Erythroblast (primary cell): ENCODE measurements at regions not wholly inside any gene's neighbourhood (a gene's known extent, or its start where the extent isn't known, plus 50 kb on each side); places are given as distances from the start of the nearest gene placed in this dataset.

Experiments
- DNase-seq, 2 experiments: peaks; one replicate each; lab custom pipeline; 2025; lab: John Stamatoyannopoulos, UW
- GATA1 ChIP-seq: IDR thresholded peaks from 2 replicates; pipeline ENCODE4 v1.6.1; 2011; ENCODE audit warnings: low read depth, mild to moderate bottlenecking, control low read depth, low read length, moderate library complexity
- POLR2A ChIP-seq: IDR thresholded peaks from 2 replicates; pipeline ENCODE4 v1.6.1; 2011; ENCODE audit warnings: mild to moderate bottlenecking, low read length

- TF ChIP-seq GATA1: no peak
- TF ChIP-seq POLR2A: no peak
- DNase-seq: no peak
These were observed 295.2 kb downstream of the CDH26 start for GRCh38 chr20:60253471-60253870.

DNA sequence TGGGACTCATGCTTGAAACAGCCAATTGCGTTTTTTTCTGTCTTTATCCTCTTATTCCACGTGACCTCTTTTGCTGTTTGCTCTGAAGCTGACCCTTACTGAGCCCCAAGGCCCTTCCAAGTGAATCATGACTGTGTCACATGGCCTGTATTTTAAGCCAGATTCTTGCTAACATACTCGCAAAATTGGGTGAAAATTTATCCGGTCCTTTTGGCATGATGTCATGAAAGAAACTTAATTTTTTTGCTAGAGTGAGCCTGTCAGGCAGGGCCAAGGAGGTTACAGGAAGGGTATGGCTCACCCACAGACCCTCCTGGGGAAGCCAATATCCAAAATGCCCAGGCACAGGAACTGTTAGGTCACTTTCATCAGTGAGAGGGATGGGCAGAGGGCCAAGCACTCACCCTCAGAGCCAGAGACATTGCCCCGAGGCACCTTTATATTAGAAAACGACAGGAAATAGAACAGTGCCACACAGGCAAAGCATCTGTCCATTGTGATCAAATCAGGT, 296.7 kb downstream of the CDH26 start:
- DNase-seq: no peak
- TF ChIP-seq GATA1: no peak
- TF ChIP-seq POLR2A: no peak

DNA sequence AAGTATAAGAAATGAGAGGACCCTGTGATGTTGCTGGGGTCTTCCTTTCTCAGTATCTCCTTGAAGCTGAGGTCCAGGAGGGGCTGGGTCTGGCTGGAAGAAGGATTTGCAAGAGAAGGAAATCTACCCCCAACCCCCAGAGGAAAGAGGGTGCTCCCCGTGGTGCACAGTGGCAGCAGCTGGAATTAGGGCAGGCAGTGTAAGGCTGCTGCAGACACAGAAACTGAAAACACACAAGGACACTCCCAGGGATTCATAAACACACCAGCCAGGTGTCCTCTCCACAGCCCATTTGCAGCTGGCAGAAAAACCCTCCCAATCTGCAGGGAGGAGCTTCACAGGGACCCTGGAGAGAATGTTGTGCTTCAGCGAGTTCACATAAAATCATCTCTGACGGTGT, 297.2 kb downstream of the CDH26 start:
- no peak for DNase-seq
- TF ChIP-seq GATA1 (no peak), POLR2A (no peak)

DNA sequence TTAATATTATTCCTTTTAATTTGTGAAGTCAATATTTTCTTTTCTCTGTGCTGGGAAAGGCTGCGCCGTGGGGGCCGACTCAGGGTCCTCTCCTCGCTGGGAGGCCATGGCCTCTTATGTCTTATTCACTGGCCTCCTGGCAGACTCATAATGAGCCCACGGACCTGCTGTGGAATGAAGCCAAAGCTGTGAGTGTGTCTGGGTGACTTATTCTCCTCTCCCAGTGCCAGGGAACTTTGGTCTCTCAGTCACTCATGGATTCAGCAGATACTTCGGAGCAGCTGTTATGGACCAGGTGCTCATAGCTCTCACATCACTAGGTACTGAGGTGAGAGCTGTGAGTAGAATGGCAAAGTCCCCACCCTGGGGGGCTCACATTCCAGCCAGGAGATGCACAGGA, 297.6 kb downstream of the CDH26 start:
- TF ChIP-seq POLR2A (no peak), GATA1 (no peak)
- DNase-seq: no peak

DNA sequence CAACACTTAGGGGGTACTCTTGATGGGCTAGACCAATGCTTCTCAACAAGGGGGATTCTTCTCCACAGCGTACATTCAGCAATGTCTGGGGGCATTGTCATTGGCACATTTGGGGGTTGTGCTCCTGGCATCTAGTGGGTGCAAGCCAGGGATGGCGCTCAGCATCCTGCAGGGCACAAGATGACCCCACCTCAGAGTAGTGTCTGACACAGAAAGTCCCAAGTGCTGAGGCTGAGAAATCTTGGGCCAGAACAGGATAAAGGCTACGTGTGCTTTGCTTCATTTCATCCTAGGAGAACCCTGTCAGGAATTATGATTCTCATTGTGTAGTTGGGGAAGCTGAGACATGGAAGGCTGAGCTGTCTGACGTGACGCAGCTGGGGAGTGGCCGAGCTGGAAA, 298.6 kb downstream of the CDH26 start:
- TF ChIP-seq GATA1 (no peak), POLR2A (no peak)
- no peak for DNase-seq

GRCh38 chr20:60257671-60258070, 299.4 kb downstream of the CDH26 start:
- DNase-seq: no peak
- TF ChIP-seq GATA1: no peak
- TF ChIP-seq POLR2A: no peak

GRCh38 chr20:60258255-60258863, 300.1 kb downstream of the CDH26 start:
- TF ChIP-seq GATA1: no peak
- DNase-seq: no peak

- TF ChIP-seq GATA1 (no peak), POLR2A (no peak)
- no peak for DNase-seq
These were observed 303.1 kb downstream of the CDH26 start for GRCh38 chr20:60261333-60261732.

GRCh38 chr20:60262967-60263603, 304.9 kb downstream of the CDH26 start:
- TF ChIP-seq GATA1: no peak
- TF ChIP-seq POLR2A: no peak
- DNase-seq: peak; percentile 33 to 61

DNA sequence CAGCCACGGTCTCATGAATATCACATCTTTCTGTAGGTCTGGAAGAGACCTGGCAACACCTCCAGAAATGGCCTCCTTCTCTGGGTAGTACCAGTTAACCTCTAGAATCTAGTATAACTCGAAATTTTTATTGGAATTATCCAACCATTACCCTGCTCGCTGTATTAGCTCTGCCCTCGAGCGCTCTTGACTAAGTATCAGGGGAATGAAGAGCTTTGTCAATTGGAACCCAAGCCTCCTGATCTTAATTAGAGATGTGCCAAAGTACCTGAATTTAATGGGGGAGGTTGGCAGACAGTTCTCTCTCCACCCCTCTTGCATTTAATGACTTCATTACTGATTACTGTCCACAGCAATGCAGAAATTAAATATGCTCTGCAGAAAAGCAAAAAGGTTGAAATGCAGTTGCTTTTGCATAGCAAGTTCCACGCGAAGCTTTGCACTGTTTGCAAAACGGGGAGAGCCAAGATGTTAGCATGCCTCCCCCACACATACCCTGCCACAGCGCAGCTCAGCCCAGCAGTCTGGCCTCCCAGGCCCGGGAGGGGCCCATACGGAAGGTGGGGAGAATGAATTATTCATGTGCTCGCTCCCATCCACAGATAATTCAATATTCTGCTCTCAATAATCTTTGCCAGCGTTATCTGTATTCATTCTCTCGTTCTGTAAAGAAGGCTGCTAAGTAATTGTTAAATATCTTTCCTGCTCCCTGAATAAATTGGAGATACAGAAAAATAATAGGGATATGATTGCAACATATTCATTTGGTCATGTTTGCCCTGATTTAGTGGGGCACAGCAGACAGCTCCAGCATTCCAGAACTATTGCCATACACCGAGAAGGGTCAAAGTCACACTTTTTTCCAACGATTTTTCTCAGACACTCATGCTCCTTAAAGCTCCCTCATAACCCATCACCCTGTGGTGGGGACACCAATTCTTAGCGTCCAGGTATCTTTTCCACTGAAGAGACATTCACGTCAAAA, 305.8 kb downstream of the CDH26 start:
- TF ChIP-seq GATA1: no peak
- no peak for TF ChIP-seq POLR2A
- DNase-seq: no peak

DNA sequence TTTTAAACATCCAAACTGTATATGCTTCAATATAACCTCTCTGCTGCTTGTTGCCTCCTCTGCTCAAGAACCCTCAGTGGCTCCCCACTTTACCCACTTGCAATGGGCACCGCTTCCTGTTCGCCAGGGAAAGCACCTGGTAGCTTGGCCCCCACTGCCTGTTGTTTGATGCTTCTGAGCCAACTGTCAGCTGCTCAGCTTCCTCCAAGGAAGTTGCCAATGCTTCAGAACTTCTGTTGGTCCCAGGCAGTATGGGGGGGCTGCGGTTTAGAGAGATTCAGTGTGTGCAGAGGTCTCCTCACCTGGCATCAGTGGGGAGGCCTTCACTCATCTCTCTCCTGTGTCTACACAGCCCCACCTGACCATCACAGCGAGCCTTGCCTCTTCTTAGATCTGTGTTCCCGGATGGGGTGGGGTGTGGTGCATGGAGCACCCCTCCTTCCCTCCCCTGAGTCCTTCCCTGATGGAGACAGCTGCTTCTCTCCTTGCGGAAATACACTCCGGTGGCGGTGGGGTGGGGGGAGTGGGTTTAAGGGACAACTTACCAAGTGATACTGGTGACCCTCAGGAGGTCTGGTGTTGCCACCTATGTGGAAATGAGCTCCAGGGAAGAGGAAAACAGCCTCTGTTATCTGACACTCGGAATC, 308.1 kb downstream of the CDH26 start:
- no peak for DNase-seq
- no peak for TF ChIP-seq GATA1
- no peak for TF ChIP-seq POLR2A

- TF ChIP-seq POLR2A (no peak), GATA1 (no peak)
- DNase-seq: peak; percentile 2 to 10
These were observed 310.3 kb downstream of the CDH26 start for GRCh38 chr20:60268491-60268890.

GRCh38 chr20:60269573-60270162, 311.4 kb downstream of the CDH26 start:
- no peak for DNase-seq
- TF ChIP-seq POLR2A (no peak), GATA1 (no peak)
